GM21515 (cell line): ENCODE measurements at regions not wholly inside any gene's neighbourhood (a gene's known extent, or its start where the extent isn't known, plus 50 kb on each side); places are given as distances from the start of the nearest gene placed in this dataset.

ENCODE experiments used
- ATAC-seq: cut with Tn5 transposase; IDR thresholded peaks from one replicate; pipeline ENCODE4 v1.9.1; 2021; ENCODE audit not compliant: unreplicated experiment

DNA sequence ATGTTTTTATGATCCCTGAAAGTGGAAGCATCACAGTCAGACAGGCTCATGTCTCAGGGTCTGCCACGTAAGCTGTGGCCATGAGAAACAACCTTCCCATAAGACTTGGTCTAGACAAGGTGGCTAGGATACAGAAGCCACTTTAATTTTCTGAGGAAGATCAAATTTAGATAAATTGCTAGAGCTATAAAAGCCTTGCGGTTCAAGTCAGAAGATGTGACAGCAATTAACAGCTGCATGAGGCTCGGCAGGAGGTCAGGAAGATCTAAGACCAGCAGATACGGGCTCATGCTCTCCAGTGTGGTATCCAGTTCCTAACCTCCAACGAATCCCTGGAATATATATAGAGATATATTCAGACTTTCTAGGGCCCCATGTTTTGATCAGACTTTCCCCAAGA is 577.1 kb downstream of the PLPP3 start:
- ATAC-seq: no peak

DNA sequence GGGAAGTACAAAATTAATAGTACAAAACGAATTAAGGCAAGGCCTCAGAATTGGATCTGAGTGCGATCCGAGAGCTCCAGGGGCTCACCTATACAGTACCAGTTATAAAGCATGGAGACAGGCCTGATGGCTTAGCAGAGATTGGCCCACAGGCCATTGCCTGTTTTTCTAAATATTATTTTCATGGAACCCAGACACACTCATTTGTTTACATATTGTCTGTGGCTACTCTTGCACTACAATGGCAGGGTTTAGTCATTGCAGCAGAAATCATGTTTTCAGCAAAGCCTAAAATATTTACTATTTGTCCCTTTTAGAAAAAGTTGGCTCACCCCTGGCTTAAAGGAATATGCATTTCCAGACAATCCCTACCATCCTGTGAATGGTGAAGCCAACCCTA is 578.9 kb downstream of the PLPP3 start:
- ATAC-seq: no peak

DNA sequence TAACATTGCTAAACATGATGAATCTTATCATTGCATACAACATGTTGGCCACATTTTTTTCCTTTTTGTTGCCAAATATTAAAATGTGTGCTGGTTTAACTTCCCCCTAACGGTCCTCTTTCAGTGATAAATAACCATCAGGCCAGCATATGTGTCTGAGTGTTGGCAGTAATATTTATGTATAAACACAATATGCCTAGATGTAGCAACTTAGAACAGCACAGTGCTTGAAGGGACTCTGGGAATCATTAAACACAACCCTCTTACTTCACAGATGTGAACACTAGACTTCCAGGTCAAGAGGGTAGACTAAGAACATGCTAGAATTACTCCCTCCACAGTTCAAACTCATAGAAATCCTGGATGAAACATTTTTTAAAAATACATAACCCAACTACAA is 581.8 kb downstream of the PLPP3 start:
- ATAC-seq: no peak

DNA sequence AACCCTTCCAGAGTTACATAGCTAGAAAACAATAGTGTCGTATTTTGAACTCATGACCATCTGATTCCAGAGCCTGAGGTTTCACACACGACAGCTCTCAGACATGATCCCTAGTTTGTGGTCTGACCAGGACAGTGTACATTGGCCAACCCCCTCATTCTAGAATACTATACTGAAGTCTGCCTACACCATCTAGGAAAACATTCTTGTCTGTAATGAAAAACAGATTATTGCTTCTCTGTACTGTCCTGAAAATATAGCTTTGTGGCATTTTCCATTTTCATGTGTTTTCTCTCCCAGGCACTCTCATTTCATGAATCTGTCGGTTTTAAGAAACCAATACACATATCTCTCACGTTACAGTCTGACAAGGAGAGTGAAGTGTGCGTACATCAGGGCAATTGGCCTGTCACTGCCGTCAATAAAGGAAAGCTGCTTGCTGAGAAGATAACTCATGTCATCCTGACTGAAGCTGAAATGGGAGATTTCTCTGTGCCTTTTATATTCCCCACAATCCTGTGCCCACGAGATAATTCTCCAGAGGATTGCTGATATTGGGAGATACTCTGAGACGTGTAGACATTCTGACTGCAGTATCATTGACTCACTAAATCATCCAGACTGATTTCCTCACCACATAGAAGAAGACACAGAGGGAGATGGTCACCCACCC is 585.6 kb downstream of the PLPP3 start:
- ATAC-seq: no peak

DNA sequence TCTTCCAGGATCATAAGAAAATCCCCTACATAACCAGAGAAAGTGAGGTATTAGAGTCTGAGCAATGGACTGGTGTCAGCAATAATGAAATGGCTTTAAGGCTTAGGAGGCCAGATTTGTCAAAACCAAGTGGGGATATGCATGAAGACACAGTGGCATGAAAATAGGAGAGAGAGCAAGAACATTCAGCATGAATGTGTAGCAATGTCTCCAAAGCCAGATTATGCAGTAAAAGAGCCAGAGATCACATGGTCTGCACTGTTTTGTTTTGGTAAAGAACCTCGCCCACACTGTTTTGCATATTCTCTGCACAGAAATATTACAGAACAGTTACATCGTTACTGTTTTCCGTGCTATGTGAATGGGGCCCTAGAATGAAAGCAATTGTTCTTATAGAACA is 589.4 kb downstream of the PLPP3 start:
- no peak for ATAC-seq

DNA sequence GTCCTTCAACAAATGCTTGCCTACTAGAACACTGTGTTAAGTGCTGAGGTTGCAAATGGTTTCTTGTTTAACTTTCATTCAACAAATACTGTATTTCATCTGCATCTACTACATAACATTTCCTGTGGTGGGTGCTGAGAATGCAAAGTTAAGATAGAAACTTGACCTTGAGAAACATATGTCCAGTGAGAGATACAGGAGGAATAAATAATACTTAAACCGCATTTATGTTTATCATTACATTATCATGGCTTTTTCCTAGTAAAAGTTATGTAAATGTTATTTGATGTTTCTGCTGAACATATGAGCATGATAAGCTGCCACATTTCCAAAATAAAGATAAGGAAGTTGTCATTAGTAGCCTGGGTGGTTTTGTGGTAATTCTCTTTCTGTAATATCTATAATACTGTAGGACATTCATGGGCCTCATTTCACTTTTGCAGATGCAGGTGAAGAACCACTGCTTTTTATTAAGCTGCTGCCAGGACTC is 590.4 kb downstream of the PLPP3 start:
- ATAC-seq: no peak

DNA sequence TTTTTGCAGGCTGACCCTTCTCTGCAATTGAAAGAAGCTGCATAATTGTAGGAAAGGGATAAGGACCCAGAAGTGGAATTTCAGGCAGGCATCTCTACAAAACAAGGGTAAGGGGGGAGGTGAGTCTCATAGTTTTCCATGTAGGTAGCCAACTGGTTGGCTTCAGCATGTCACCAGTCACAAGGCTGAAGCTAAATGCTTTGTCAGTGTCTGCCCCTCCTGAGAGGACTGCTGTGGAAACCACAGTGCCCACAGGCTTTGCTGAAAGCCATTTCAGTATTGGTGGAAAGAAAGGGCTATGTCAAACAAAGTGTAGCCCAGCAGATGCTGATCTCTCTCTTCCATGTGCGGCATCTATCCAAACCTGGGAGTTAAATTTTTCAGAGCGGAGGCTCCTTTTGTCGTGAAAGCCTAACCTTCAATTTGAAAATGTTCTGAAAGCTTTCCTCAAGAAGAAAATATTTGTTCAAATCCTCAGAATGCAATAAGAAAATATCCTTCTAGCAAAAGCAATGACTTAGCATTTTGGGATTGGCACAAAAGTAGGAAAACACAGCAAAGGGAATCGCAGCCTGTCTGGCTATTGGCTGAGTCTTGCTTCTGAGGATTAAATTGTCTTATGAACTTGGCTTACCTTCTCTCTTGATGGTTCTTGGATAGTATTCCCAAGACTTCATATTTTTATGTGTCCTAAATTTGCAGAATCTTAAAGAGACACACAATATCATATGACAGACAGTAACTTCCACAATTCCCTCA is 591.7 kb downstream of the PLPP3 start:
- ATAC-seq: no peak

DNA sequence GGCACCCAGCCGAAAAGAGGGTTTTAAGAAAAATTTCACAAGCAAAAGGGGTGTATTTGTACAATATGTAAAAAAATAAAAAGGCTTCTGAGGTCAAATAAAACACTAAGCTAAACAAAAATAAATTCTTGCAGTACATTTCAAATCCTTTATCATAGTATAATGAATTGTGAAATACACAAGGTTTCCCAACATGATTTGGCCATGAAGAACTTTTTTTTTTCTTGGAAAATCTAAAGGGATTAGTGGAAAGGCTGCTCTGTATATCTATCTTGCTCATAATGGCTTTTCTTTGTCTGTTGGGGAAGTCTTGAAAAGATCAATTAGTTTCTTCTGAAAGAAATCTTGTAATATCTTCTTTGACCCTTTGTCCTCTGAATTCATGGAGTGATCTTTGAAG is 593.4 kb downstream of the PLPP3 start:
- ATAC-seq: no peak

DNA sequence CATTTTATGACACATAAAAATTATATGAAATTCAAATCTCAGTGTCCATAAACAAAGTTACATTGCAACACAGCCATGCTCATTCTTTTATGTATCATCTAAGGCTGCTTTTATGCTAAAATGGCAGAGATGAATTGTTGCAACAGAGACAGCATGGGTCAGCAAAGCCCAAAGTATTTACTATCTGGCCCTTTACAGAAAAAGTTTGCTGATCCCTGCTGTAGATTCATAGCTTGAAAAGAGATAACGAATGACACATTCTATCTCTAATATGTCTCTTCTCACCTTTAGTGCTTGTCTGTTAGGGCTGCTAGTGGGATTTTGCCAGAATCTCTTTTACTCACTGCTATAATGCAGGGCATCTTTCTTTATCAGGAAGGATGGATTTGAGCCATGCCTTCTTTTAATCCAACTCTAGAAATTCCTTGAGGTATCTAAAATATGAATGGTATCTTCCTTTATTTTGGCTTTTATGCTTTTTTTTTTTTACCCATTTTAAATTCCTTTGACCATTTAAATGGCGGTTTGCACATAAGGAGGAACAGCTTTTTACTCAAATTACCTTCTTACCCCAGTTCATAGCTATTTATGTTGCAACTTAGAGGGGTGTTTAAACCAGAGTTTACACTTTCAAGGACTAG is 598.2 kb downstream of the PLPP3 start:
- no peak for ATAC-seq

DNA sequence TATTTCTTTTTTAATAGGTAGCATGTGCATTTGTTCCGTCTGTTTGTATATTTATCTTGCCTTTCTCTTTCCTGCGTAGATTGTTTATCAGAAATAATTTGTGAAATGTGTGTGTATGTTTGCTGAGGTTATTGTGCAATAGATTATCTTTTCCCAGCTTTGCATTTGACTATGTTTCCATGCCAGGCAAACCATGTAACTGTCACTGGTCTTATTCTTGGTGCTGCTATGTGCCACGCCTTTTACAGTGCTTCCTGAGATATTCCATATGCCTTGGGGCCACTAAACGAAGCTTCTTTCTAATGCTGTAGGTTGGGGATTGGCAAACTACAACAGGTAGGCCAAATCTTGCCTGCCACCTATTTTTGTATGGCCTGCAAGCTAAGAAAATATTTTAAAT is 598.8 kb downstream of the PLPP3 start:
- ATAC-seq: no peak

DNA sequence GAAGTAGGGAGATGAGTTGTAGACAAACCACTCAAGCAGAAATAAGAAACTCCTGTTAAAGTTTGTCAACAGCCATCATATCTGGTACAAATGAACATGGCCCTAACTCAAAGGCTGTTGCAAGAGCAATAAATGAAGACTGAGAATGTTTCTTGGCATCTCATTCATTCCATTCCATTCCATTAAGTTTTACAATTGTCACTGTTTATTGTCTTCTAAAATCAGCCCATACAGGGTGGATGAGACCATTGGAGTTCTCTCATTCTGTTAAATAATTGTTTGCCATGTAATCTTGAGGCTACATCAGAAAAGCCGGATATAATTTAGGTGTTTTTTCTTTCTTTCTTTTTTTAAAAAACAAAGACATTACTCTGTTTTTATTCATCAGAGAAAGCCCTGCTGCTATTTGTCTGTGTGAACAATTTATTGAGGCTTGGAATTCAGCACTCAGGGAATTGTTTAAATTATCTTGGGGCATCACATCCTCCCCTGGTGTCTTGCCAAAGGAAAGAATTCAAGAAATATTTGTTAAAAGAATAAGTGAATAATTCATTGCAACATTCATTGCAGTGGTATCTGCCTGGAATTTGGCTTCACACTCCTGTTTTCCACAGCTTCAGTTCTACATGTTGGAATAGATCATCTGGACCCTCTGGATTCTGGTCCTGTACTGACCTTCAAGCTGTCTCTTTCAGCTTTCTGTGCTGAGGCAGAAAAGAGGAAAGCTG is 604.5 kb downstream of the PLPP3 start:
- ATAC-seq: no peak

DNA sequence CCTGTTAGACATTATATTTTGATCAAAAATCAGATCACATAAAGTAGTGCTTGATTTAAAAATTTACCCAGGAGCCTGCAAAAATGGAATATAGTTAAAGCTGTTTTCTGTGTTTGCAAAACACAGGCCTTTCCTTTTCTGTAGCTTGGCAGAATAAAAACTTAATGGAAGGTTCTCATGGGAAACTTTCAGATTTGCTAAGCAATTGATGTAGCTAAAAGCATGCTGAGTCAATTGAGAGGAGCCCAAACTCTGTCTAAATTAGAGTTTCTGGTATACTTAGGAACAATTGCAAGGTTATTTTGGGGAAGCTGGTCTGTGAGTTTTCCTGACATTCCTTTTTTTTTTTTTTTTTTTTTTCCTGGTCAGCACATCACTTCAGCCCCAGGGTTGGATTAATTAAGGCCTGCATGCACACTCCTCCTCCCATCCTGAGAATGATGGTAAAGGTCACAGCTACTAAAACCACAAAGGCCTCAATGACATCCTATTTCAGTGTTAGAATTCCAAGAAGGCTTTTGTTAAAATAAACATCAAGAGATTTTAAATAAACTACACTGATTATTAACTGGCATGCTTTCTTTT is 608.7 kb downstream of the PLPP3 start:
- no peak for ATAC-seq

DNA sequence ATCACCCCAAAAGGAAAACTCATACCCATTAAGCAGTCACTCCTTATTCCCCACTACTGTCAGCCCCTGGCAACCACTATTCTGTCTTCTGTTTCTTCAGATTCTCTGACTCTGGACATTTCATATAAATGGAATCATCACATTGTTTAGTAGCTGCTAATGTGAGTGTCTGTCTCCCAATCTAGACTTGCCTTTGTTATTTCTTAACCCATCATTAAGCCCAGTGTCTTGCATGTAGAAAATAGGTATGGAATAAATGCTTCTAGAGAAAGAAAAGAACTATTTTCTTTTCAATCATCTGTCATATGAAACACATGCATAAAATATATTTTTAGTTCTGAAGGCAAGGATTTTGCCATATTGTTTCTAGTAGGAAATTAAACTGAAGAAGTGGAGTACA is 610.0 kb downstream of the PLPP3 start:
- ATAC-seq: no peak

DNA sequence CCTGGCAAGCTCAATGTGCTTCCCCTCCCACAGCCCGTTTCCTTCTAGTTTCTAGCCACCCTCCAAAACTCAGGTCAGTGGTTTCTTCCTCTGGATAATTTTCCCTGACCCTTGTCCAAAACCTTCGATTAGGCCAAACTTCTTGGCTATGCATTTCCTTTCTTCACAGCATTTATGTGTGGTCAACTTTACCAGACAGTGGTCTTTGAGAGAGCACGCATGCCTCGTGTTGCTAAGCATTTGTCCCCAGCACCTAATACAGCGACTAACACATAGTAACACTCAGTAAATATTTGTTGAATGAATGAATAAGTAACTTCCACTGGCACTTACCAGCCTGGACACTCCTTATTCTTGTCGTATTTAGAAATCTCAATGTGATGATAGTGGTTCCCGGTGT is 610.7 kb downstream of the PLPP3 start:
- no peak for ATAC-seq

DNA sequence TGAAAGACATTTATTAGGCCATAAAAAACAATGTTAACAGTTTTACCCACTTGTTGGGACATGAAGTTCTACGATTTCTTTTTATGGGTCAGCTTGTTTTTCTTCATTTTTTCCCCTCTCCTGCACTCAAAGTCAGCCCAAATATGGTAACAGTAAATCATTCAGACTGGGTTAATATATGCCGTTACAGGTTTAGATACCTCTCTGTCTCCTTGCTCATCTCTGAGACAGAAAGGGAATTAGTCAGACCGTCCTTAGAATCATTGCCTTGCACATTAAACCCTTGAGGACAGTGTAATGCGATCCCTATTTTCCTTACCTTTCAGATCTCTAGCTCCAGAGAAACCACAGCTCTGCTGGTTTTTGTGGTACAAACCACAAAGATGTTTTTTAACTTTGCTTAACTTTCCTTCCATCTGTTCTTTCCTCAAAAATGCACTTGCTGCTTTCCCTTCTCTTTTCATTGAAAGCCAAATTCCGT is 613.3 kb downstream of the PLPP3 start:
- no peak for ATAC-seq

DNA sequence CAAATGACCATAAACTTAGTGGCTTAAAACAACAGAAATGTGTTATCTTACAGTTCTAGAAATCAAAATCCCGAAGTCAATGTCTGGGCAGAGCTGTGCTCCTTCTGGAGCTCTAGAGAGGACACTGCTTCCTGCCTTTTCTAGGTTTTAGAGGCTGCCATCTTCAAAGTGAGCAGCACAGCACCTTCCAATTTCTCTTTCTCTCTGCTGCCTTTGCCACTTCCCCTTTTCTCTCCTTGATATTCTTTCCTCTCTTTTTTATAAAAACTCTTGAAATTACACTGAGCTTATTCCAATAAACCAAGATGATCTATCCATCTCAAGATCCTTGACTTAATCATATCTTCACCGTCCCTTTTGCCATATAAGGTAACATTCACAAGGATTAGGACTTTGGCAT is 616.9 kb downstream of the PLPP3 start:
- ATAC-seq: no peak

DNA sequence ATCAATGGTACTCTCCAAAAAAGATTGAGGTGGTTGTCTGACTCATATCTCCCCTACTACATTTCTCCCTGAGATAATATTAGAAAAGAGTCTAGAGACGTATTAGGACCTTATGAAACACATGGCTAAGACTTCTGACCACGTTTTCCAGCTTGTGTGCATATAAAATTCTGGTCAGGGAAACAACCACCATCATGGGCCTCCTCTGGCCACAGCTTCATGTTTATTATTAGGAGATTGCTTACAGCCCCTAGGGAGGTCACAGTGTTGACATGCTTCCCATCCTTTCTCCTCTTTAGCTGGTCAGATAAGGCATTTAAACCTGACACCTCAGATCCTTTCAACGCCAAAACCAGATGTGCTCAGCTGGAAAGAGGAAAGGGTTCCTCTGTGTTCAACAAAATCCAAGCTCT is 620.2 kb downstream of the PLPP3 start:
- ATAC-seq: no peak

DNA sequence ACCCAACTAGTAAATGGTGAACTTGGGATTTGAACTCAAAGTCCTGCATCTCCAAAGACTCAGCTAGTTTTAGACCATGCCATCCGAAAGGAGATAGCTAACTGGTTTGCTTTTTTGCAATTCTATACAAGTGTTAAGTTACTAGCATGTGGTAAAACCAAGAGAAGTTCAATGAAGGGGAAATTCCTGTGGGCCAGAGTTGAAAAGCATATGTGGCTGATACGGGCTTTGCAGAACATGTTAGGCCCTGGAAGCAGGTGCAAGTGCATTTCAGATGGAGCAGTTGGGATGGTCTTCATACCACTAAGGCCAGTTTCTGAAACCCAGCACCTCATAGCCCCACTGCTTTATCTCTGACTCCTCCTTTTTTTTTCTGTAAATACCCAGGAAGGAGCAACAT is 620.9 kb downstream of the PLPP3 start:
- no peak for ATAC-seq

DNA sequence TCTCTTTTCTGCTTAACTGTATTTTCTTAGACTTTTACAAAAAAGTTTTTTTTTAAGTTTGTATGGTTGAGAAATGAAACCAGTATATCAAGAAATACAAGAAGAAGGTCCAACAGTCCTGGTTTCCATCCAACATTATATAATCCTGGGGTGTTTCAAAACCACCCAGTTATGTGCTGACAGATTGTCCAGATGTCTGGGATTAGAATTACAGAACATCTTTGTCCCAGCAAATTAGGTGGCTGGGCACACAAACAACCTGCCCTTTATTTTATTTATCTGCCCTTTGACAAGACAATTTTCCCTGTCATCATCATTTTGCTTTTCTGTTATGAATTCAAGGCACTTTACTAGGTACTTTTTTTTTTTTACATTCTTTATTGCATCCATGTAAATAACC is 622.1 kb downstream of the PLPP3 start:
- ATAC-seq: no peak

DNA sequence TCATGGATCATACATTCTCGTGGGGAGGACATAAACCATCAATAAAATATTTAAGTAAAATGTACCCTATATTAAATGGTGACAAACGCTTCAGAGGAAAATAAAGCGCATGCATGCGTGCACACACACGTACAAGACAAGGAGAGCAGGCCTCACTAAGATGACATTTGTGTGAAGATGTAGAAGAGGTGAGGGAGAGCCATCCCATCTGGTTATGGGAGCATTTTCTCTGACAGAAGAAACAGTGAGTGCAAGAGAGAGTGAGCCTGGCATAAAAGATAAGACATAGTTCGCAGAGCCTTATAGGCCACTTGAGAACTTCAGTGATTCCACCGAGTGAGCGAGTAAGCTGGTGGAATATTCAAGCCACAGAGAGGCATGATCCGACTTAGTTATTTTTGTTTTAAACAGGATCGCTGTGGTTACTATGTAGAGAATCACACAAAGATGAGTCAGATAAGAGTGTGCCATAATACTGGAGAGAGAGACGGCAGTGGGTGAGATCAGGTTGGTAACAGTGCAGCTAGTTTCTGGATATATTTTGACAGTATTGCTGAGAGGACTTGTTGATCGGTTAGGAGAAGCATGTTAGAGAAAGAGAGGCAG is 624.2 kb downstream of the PLPP3 start:
- no peak for ATAC-seq

DNA sequence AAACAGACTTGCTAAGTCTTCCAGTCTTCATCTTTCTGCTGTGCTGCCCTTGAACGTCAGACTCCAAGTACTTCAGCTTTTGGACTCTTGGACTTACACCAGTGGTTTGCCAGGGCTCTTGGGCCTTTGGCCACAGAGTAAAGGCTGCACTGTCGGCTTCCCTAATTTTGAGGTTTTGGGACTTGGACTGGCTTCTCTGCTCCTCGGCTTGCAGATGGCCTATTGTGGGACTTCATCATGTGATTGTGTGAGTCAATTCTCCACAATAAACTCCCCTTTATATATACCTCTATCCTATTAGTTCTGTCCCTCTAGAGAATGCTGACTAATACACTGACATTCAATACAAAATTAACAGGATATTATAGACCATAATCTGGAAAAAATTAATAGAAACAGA is 628.1 kb downstream of the PLPP3 start:
- no peak for ATAC-seq
